Breast epithelium (tissue), 4 donors: ENCODE measurements at regions not wholly inside any gene's neighbourhood (a gene's known extent, or its start where the extent isn't known, plus 50 kb on each side); places are given as distances from the start of the nearest gene placed in this dataset.

Experiments used
- DNase-seq, 2 donors: peaks; one replicate each; pipeline ENCODE4 v3.0.0-alpha.2; 2019; ENCODE audit warnings: low spot score in 2 of 2
- H3K27ac ChIP-seq, 2 donors: fragments of 200-600 bp; sonication (generic) in 1 of 2; one replicate each; pipeline ENCODE4 v1.5.1; 2016 to 2019; ENCODE audit warnings: mild to moderate bottlenecking in 1 of 2
- H3K27me3 ChIP-seq, 2 donors: fragments of 200-600 bp; sonication (generic) in 1 of 2; one replicate each; pipeline versions ENCODE4 v1.5.1 to v1.6.0; 2017 to 2019; ENCODE audit warnings: control low read depth in 1 of 2, mild to moderate bottlenecking in 1 of 2
- H3K36me3 ChIP-seq: fragments of 200-600 bp; one replicate; pipeline ENCODE4 v1.5.1; 2019
- H3K4me1 ChIP-seq, 2 donors: fragments of 200-600 bp; sonication (generic); one replicate each; pipeline ENCODE4 v1.5.1; 2016 to 2019; ENCODE audit warnings: control low read depth in 1 of 2
- H3K4me3 ChIP-seq, 3 donors: fragments of 200-600 bp; sonication (generic); 1 replicate in 2 of 3; 2 replicates in 1 of 3; pipeline ENCODE4 v1.5.1; 2016 to 2019; ENCODE audit warnings: mild to moderate bottlenecking in 3 of 3, moderate library complexity in 2 of 3
- H3K9me3 ChIP-seq, 2 donors: fragments of 200-600 bp; sonication (generic) in 1 of 2; one replicate each; pipeline ENCODE4 v1.5.1; 2016 to 2019; ENCODE audit warnings: control low read depth in 1 of 2
- POLR2A ChIP-seq: fragments of 450-650 bp; IDR thresholded peaks from one replicate; pipeline ENCODE4 v1.6.1; 2016; ENCODE audit warnings: antibody characterized with exemption, mild to moderate bottlenecking, moderate library complexity
- POLR2AphosphoS5 ChIP-seq, 3 donors: sonication (generic); formaldehyde crosslinking; IDR thresholded peaks; one replicate each; pipeline ENCODE4 v1.6.1; 2017; ENCODE audit warnings: antibody characterized with exemption in 3 of 3
- intact Hi-C: fragments of 100-400 bp; cut with DNase I; formaldehyde crosslinking; loops from one replicate; pipeline ENCODE4 v1.15.1; 2023; ENCODE audit warnings: low total_unique reads
- TF ChIP-seq, protein P1 (sequence below), 3 donors: fragments of 450-650 bp; IDR thresholded peaks; one replicate each; pipeline ENCODE4 v1.5.1; 2016 to 2017; ENCODE audit warnings: antibody characterized with exemption in 3 of 3, mild to moderate bottlenecking in 3 of 3, moderate library complexity in 3 of 3

- H3K9me3 ChIP-seq = no peaks in the 10 kb centered on the region
- TF ChIP-seq POLR2AphosphoS5 (IDR thresholded peaks at IDR 0.05) = no peak
- TF ChIP-seq POLR2A = no peak
- TF ChIP-seq, protein P1, sequence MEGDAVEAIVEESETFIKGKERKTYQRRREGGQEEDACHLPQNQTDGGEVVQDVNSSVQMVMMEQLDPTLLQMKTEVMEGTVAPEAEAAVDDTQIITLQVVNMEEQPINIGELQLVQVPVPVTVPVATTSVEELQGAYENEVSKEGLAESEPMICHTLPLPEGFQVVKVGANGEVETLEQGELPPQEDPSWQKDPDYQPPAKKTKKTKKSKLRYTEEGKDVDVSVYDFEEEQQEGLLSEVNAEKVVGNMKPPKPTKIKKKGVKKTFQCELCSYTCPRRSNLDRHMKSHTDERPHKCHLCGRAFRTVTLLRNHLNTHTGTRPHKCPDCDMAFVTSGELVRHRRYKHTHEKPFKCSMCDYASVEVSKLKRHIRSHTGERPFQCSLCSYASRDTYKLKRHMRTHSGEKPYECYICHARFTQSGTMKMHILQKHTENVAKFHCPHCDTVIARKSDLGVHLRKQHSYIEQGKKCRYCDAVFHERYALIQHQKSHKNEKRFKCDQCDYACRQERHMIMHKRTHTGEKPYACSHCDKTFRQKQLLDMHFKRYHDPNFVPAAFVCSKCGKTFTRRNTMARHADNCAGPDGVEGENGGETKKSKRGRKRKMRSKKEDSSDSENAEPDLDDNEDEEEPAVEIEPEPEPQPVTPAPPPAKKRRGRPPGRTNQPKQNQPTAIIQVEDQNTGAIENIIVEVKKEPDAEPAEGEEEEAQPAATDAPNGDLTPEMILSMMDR (IDR thresholded peaks at IDR 0.05) = no peak
- DNase-seq = no peak
- no peak overlapping the region for H3K27ac ChIP-seq
- no peaks in the 10 kb centered on the region for H3K36me3 ChIP-seq
- no peaks in the 10 kb centered on the region for H3K27me3 ChIP-seq
- intact Hi-C loops = no loop called here
- no peaks in the 10 kb centered on the region for H3K4me1 ChIP-seq
- no peak overlapping the region for H3K4me3 ChIP-seq
These were observed 52.3 kb upstream of the TMEM229A start for GRCh38 chr7:124085179-124085578.

GRCh38 chr7:124084024-124084423 lies 51.2 kb upstream of the TMEM229A start:
- Histone ChIP-seq H3K9me3 (no peaks in the 10 kb centered on the region), H3K27me3 (no peaks in the 10 kb centered on the region), H3K4me1 (no peaks in the 10 kb centered on the region), H3K4me3 (no peak overlapping the region), H3K36me3 (no peaks in the 10 kb centered on the region), H3K27ac (no peak overlapping the region)
- TF ChIP-seq, protein P1 (IDR thresholded peaks at IDR 0.05) = no peak
- TF ChIP-seq POLR2A (no peak), POLR2AphosphoS5 (IDR thresholded peaks at IDR 0.05) (no peak)
- no peak for DNase-seq
- intact Hi-C loops = no loop called here
